GM21825 (cell line): ENCODE measurements at regions not wholly inside any gene's neighbourhood (a gene's known extent, or its start where the extent isn't known, plus 50 kb on each side); places are given as distances from the start of the nearest gene placed in this dataset.

ENCODE experiments used
- ATAC-seq: cut with Tn5 transposase; IDR thresholded peaks from one replicate; pipeline ENCODE4 v1.9.1; 2021; ENCODE audit warnings: mild to moderate bottlenecking, moderate library complexity; ENCODE audit not compliant: unreplicated experiment

DNA sequence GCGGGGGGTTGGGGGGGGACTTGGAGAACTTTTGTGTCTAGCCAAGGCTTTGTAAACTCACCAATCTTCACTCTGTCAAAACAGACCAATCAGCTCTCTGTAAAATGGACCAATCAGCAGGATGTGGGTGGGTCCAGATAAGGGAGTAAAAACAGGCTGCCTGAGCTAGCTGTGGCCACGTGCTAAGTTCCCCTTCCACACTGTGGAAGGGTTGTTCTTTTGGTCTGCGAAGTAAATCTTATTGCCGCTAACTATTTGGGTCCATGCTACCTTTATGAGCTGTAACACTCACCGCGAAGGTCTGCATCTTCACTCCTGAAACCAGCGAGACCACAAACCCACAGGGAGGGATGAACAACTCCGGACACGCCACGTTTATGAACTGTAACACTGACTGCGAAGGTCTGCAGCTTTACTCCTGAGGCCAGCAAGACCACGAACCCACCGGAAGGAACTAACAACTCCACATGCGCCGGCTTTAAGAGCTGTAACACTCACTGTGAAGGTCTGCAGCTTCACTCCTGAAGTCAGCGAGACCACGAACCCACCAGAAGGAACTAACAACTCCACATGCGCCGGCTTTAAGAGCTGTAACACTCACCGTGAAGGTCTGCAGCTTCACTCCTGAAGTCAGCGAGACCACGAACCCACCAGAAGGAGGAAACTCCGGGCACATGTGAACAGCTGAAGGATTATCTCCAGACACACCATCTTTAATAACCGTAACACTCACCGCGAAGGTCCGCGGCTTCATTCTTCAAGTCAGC is 186.6 kb downstream of the ID4 start:
- ATAC-seq: peak; percentile 87

- peak; percentile 23 for ATAC-seq
These were observed 187.1 kb downstream of the ID4 start for GRCh38 chr6:20024316-20024673.

DNA sequence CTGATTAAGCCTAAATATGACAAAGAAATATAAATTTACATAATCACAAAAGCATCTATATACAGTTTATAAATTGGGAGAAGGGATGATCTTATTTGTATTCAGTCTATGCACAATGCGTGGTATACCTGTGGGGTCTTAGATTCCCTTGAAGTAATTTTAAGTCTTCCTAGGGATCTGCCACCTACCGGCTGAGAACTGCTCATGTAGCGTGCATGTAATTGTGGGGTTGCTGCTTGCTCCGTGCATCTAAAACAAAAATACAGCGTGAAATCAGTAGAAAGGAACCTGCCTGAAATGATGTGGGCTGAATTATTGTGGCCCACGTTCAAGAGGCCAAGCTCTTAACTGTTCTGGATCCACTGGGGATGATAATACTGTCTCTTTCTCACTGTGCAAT is 187.3 kb downstream of the MBOAT1 start:
- ATAC-seq: no peak

DNA sequence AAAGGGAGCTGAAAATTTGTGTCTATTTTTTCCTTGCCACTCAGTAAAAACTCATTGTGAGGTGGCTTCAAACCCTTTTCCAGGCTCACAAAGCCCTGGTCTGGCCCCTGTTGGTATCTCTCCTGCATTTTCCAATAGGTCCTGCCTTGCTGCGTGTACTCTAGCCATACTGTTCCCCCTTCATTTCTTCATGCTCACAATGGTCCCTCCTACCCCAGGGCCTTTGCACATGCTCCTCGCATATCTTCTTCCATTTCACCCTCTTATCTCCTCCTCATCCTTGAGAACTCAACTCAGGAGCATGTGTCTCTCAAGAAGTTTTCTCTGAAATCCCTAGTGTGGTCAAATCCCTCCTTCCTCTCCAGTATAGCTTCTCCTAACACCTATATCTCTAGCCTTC is 186.6 kb downstream of the MBOAT1 start:
- no peak for ATAC-seq

GRCh38 chr6:20028143-20028542 is 184.1 kb downstream of the MBOAT1 start:
- no peak for ATAC-seq

DNA sequence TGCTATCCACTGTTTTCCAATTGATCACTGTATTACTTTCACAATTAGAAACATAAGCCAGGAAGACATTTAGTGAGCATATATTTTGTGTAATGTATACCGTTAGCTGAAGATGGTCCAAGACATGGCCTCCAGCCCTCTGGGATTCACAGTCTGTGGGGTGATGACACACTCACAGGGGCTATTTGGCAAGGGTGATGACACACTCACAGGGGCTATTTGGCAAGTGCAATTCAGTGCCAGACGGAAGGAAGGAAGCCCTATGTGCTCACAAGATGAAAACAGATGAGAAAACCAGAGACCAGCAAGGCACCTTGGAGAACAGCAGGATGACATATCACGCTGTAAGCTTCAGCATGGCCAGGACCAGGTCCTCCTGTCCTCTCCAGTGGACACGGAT is 183.7 kb downstream of the MBOAT1 start:
- no peak for ATAC-seq

DNA sequence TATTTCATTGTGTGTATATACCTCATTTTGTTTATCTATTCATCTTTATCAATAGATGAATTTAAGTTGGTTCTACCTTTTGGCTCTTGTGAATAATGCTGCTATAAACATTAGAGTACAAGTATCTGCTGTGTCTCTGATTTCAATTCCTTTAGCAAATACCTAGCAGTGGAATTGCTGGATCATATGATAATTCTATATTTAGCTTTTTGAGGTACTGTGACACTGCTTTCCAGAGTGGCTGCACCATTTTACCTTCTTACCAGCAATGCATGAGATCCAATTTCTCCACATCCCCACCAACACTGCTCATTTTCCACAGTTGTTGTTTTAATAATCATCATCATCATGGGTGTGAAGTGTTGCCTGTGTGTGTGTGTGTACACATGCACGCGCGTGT is 182.3 kb downstream of the MBOAT1 start:
- ATAC-seq: no peak

DNA sequence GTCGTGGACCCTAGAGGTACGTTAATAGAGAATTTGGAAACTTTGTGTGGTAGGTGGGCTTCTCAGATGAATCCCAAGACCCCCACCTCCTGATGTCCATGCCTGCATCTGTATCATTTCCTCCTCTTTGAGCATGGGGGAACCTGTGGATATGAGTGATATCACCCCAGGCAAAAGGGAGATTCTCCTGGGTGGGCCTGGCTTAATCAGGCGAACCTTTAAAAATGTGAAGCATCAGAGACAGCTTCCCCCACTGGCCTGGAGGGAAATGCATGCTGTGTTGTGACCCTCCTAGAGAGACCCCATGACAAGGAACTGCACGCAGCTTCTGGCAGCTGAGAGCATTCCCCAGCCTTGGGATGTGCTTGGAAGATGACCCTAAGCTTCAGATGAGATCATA is 180.9 kb downstream of the MBOAT1 start:
- no peak for ATAC-seq

GRCh38 chr6:20033697-20034407 is 178.4 kb downstream of the MBOAT1 start:
- ATAC-seq: no peak

DNA sequence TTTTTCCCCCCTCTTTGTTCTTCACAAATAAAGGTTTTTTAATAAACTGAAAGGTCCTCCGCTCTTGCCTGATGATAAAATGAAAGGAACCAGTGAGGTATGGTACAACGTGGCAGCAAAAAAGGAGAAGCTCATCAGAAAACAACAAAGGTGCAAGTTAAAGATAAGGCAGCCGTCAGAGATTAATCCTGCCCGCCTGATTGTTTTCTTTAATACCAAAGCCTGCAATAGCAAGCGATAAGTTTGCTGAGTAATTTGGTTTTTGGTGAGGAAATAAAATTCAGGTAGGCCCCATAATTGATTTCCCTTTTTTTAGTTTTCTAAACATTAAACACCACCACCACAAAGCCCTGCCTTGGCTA is 177.9 kb downstream of the MBOAT1 start:
- ATAC-seq: no peak

DNA sequence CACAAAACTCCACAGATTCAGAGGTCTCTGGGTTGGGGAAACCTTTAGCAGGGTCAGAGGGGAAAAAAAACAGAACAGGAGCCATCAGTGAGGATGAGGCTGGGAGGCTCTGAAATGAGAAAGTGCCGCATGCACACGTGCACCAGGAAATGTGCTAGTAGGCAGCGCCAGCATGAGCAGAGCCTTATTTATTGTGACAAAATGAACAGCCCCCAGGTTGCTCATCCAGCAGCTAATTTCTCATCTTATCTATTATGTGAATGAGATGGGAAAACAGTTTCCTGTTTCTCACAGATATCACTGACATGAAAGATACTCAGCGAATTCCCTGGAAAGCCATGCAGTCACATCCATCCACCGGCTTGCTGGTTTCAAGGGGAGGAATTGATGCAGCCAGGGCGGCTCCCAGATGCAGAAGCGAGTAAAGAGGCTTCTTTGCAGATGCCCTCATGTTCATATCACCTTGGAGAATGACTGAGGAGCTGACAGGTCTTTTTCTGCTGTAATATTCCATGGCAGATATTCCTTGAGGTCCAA is 176.1 kb downstream of the MBOAT1 start:
- ATAC-seq: no peak

DNA sequence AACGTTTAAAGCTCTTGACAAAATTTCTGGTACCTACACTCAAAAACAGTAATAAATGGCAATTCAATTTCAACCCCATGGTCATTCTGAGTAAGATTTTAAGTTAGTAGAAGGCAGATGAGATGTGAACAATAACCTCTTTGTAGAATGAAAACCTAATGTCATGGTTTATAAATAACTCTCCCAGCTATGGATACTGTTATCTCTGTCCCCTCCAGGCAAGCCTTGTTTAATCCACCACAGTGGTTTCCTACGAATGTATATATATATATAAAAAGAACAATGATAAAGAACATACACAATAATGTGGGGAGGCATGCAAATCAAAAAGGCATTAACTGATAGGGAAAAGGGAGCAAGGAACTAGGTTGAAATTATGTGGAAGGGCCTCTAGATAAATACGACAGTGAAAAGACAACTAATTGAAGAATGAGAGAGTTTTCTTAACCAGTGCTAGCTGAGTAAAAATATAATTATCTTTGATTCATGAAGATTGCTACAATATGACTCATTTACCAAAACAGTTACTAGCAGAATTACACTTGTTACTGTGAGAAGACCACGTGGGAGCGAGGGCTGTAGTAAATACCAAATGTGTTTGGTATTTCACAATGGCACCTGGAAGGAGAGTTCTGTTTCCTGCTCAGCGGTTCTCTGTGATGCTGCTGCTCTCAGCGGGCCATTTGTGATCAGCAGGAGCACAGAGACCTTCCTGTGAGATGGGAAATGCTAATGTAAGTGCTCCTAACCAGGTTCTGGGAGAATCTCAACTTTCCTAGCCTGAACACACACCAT is 173.7 kb downstream of the MBOAT1 start:
- ATAC-seq: no peak

- ATAC-seq: no peak
These were observed 167.4 kb downstream of the MBOAT1 start for GRCh38 chr6:20044883-20045282.
